Neural progenitor cell (in vitro differentiated cells): ENCODE measurements at regions not wholly inside any gene's neighbourhood (a gene's known extent, or its start where the extent isn't known, plus 50 kb on each side); places are given as distances from the start of the nearest gene placed in this dataset.

ENCODE experiments used
- DNase-seq: peaks from one replicate; pipeline ENCODE4 v3.0.0-alpha.2; 2016; ENCODE audit warnings: low spot score
- H2AFZ ChIP-seq: fragments of 200-600 bp; sonication (generic); replicated peaks from 2 replicates; pipeline ENCODE4 v1.6.1; 2016; ENCODE audit warnings: antibody characterized with exemption
- H3F3A ChIP-seq: fragments of 200-600 bp; sonication (generic); 2 replicates; pipeline ENCODE4 v1.6.1; 2016; ENCODE audit warnings: antibody characterized with exemption, low read depth
- H3K27ac ChIP-seq: fragments of 200-600 bp; sonication (generic); 2 replicates; pipeline ENCODE4 v1.5.1; 2016; ENCODE audit warnings: mild to moderate bottlenecking
- H3K27me3 ChIP-seq: fragments of 200-600 bp; sonication (generic); 2 replicates; pipeline ENCODE4 v1.6.1; 2016; ENCODE audit warnings: mild to moderate bottlenecking, moderate library complexity
- H3K36me3 ChIP-seq: fragments of 200-600 bp; sonication (generic); 2 replicates; pipeline ENCODE4 v1.5.1; 2016
- H3K4me1 ChIP-seq: fragments of 200-600 bp; sonication (generic); 2 replicates; pipeline ENCODE4 v1.6.1; 2016; ENCODE audit warnings: mixed run types
- H3K4me2 ChIP-seq: fragments of 200-600 bp; sonication (generic); 2 replicates; pipeline ENCODE4 v1.6.1; 2016
- H3K4me3 ChIP-seq: fragments of 200-600 bp; sonication (generic); 2 replicates; pipeline ENCODE4 v1.5.1; 2016
- H3K79me2 ChIP-seq: fragments of 200-600 bp; sonication (generic); 2 replicates; pipeline ENCODE4 v1.6.1; 2016; ENCODE audit warnings: low read depth
- H3K9ac ChIP-seq: fragments of 200-600 bp; sonication (generic); 2 replicates; pipeline ENCODE4 v1.6.1; 2016
- H3K9me3 ChIP-seq: fragments of 200-600 bp; sonication (generic); 2 replicates; pipeline ENCODE4 v1.5.1; 2016; ENCODE audit warnings: low read depth
- H4K20me1 ChIP-seq: fragments of 200-600 bp; sonication (generic); 2 replicates; pipeline ENCODE4 v1.6.1; 2016; ENCODE audit warnings: low read depth
- H3K27ac Mint-ChIP-seq: 3 replicates; pipeline ENCODE4 v1.8.0; 2021; ENCODE audit warnings: mixed read lengths
- H3K27me3 Mint-ChIP-seq: 2 replicates; pipeline ENCODE4 v1.8.0; 2022; ENCODE audit warnings: low read depth, mild to moderate bottlenecking, inconsistent platforms, moderate library complexity, mixed read lengths; ENCODE audit not compliant: insufficient read depth
- H3K36me3 Mint-ChIP-seq: 3 replicates; pipeline ENCODE4 v1.8.0; 2021; ENCODE audit warnings: mixed read lengths
- H3K4me1 Mint-ChIP-seq: 3 replicates; pipeline ENCODE4 v1.8.0; 2021; ENCODE audit warnings: mixed read lengths
- H3K4me3 Mint-ChIP-seq: 3 replicates; pipeline ENCODE4 v1.8.0; 2021; ENCODE audit warnings: mild to moderate bottlenecking, moderate library complexity, mixed read lengths
- H3K9me3 Mint-ChIP-seq: 3 replicates; pipeline ENCODE4 v1.8.0; 2020; ENCODE audit warnings: mixed read lengths
- EZH2 ChIP-seq: fragments of 200-600 bp; sonication (generic); IDR thresholded peaks from 2 replicates; pipeline ENCODE4 v1.6.1; 2017; ENCODE audit warnings: antibody characterized with exemption, mild to moderate bottlenecking, moderate library complexity
- EZH2phosphoT487 ChIP-seq: fragments of 200-600 bp; sonication (generic); IDR thresholded peaks from 2 replicates; pipeline ENCODE4 v1.6.1; 2017; ENCODE audit warnings: antibody characterized with exemption
- TF ChIP-seq, protein P1 (sequence below): fragments of 200-600 bp; sonication (generic); IDR thresholded peaks from 2 replicates; pipeline ENCODE4 v1.5.1; 2017; ENCODE audit warnings: antibody characterized with exemption, mild to moderate bottlenecking

- no peaks in the 10 kb centered on the region for H4K20me1 ChIP-seq
- Mint-ChIP-seq H3K4me3 (no peak overlapping the region), H3K36me3 (no peaks in the 10 kb centered on the region), H3K27ac (no peak overlapping the region), H3K27me3 (peaks cover 3% of the 10 kb centered on the region), H3K4me1 (peaks cover 21% of the 10 kb centered on the region), H3K9me3 (no peaks in the 10 kb centered on the region)
- H3K4me3 ChIP-seq, result no peak overlapping the region
- TF ChIP-seq, protein P1, sequence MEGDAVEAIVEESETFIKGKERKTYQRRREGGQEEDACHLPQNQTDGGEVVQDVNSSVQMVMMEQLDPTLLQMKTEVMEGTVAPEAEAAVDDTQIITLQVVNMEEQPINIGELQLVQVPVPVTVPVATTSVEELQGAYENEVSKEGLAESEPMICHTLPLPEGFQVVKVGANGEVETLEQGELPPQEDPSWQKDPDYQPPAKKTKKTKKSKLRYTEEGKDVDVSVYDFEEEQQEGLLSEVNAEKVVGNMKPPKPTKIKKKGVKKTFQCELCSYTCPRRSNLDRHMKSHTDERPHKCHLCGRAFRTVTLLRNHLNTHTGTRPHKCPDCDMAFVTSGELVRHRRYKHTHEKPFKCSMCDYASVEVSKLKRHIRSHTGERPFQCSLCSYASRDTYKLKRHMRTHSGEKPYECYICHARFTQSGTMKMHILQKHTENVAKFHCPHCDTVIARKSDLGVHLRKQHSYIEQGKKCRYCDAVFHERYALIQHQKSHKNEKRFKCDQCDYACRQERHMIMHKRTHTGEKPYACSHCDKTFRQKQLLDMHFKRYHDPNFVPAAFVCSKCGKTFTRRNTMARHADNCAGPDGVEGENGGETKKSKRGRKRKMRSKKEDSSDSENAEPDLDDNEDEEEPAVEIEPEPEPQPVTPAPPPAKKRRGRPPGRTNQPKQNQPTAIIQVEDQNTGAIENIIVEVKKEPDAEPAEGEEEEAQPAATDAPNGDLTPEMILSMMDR, result no peak
- TF ChIP-seq EZH2, result no peak
- TF ChIP-seq EZH2phosphoT487, result no peak
- H3K27me3 ChIP-seq, result no peaks in the 10 kb centered on the region
- no peaks in the 10 kb centered on the region for H3K36me3 ChIP-seq
- H3K9ac ChIP-seq, result no peak overlapping the region
- no peak overlapping the region for H2AFZ ChIP-seq
- no peaks in the 10 kb centered on the region for H3K79me2 ChIP-seq
- H3K4me1 ChIP-seq, result peaks cover 2% of the 10 kb centered on the region
- no peak for DNase-seq
- peaks cover 2% of the 10 kb centered on the region for H3F3A ChIP-seq
- no peak overlapping the region for H3K27ac ChIP-seq
- H3K4me2 ChIP-seq, result no peak overlapping the region
- H3K9me3 ChIP-seq, result no peaks in the 10 kb centered on the region
These were observed 195.7 kb downstream of the URI1 start for GRCh38 chr19:30137747-30138146.

- Histone ChIP-seq H3K27me3 (no peaks in the 10 kb centered on the region), H3K9ac (no peak overlapping the region), H4K20me1 (no peaks in the 10 kb centered on the region), H3F3A (no peaks in the 10 kb centered on the region), H3K9me3 (no peaks in the 10 kb centered on the region), H3K79me2 (no peaks in the 10 kb centered on the region), H3K36me3 (no peaks in the 10 kb centered on the region), H3K27ac (no peak overlapping the region), H2AFZ (no peak overlapping the region), H3K4me3 (no peak overlapping the region), H3K4me1 (no peaks in the 10 kb centered on the region), H3K4me2 (no peak overlapping the region)
- no peak overlapping the region for H3K27ac Mint-ChIP-seq
- no peak overlapping the region for H3K4me3 Mint-ChIP-seq
- H3K27me3 Mint-ChIP-seq, result peaks cover 7% of the 10 kb centered on the region
- TF ChIP-seq EZH2, result no peak
- no peak for TF ChIP-seq EZH2phosphoT487
- TF ChIP-seq, protein P1, result no peak
- H3K4me1 Mint-ChIP-seq, result peaks cover 5% of the 10 kb centered on the region
- no peaks in the 10 kb centered on the region for H3K36me3 Mint-ChIP-seq
- H3K9me3 Mint-ChIP-seq, result no peaks in the 10 kb centered on the region
- no peak for DNase-seq
These were observed 202.3 kb downstream of the URI1 start for GRCh38 chr19:30144242-30144758.

- Histone ChIP-seq H3K4me3 (no peak overlapping the region), H3K4me2 (no peak overlapping the region), H3K9me3 (no peaks in the 10 kb centered on the region), H3K79me2 (no peaks in the 10 kb centered on the region), H2AFZ (no peak overlapping the region), H3K9ac (no peak overlapping the region), H3K27me3 (no peaks in the 10 kb centered on the region), H3K36me3 (no peaks in the 10 kb centered on the region), H4K20me1 (no peaks in the 10 kb centered on the region), H3K27ac (no peak overlapping the region), H3F3A (no peaks in the 10 kb centered on the region), H3K4me1 (no peaks in the 10 kb centered on the region)
- TF ChIP-seq EZH2phosphoT487, result no peak
- TF ChIP-seq EZH2, result no peak
- TF ChIP-seq, protein P1, result no peak
- Mint-ChIP-seq H3K4me3 (no peak overlapping the region), H3K27me3 (peaks cover 7% of the 10 kb centered on the region), H3K4me1 (peaks cover 5% of the 10 kb centered on the region), H3K36me3 (no peaks in the 10 kb centered on the region), H3K9me3 (no peaks in the 10 kb centered on the region), H3K27ac (no peak overlapping the region)
- no peak for DNase-seq
These were observed 202.8 kb downstream of the URI1 start for GRCh38 chr19:30144802-30145201.
